Left lobe of liver (tissue), 2 donors: ENCODE measurements at regions not wholly inside any gene's neighbourhood (a gene's known extent, or its start where the extent isn't known, plus 50 kb on each side); places are given as distances from the start of the nearest gene placed in this dataset.

Experiments used
- ATAC-seq: fragments of 200-7000 bp; cut with Tn5 transposase; one replicate; pipeline ENCODE4 v1.9.1; 2020; ENCODE audit warnings: mild to moderate bottlenecking, moderate library complexity
- DNase-seq: peaks from one replicate; pipeline ENCODE4 v3.0.0-alpha.2; 2020; ENCODE audit warnings: low spot score
- donor health status: DM: no; HTN: no; CAD: no; lungs with moderate emphysema.
- donor health status: DM: no; HTN: yes; CAD: no.

GRCh38 chr2:176826356-176826755 lies 386.2 kb upstream of the HNRNPA3 start:
- ATAC-seq = no peak
- DNase-seq = no peak

GRCh38 chr2:176826984-176827668 lies 385.5 kb upstream of the HNRNPA3 start:
- ATAC-seq (no peak), DNase-seq (no peak)

GRCh38 chr2:176830362-176830761 lies 382.2 kb upstream of the HNRNPA3 start:
- DNase-seq (no peak), ATAC-seq (peak; percentile 55)

GRCh38 chr2:176832086-176832485 lies 380.5 kb upstream of the HNRNPA3 start:
- DNase-seq (no peak), ATAC-seq (no peak)

- no peak for DNase-seq
- no peak for ATAC-seq
Observed at GRCh38 chr2:176833671-176834070, 378.9 kb upstream of the HNRNPA3 start.

GRCh38 chr2:176834226-176834625 lies 378.4 kb upstream of the HNRNPA3 start:
- ATAC-seq = no peak

GRCh38 chr2:176843208-176843607 lies 369.4 kb upstream of the HNRNPA3 start:
- DNase-seq (no peak), ATAC-seq (no peak)

More at GRCh38 chr2:176834226-176834625, 378.4 kb upstream of the HNRNPA3 start:
- DNase-seq = no peak

GRCh38 chr2:176844461-176844860 lies 368.1 kb upstream of the HNRNPA3 start:
- no peak for DNase-seq
- ATAC-seq = no peak

GRCh38 chr2:176845718-176846117 lies 366.9 kb upstream of the HNRNPA3 start:
- no peak for DNase-seq
- no peak for ATAC-seq

GRCh38 chr2:176847575-176847974 lies 365.0 kb upstream of the HNRNPA3 start:
- DNase-seq = no peak
- ATAC-seq = no peak

GRCh38 chr2:176848844-176849243 lies 363.8 kb upstream of the HNRNPA3 start:
- DNase-seq = no peak
- ATAC-seq = no peak

GRCh38 chr2:176851200-176851888 lies 361.2 kb upstream of the HNRNPA3 start:
- ATAC-seq = no peak
- DNase-seq = no peak

- DNase-seq (no peak), ATAC-seq (no peak)
Observed at GRCh38 chr2:176851889-176852483, 360.6 kb upstream of the HNRNPA3 start.

- ATAC-seq = no peak
- no peak for DNase-seq
Observed at GRCh38 chr2:176852667-176853066, 359.9 kb upstream of the HNRNPA3 start.

GRCh38 chr2:176854062-176854461 lies 358.5 kb upstream of the HNRNPA3 start:
- DNase-seq (no peak), ATAC-seq (no peak)

GRCh38 chr2:176854878-176855277 lies 357.7 kb upstream of the HNRNPA3 start:
- DNase-seq = no peak
- no peak for ATAC-seq

- DNase-seq = no peak
- ATAC-seq = no peak
Observed at GRCh38 chr2:176856683-176857082, 355.9 kb upstream of the HNRNPA3 start.

- no peak for DNase-seq
- no peak for ATAC-seq
Observed at GRCh38 chr2:176865336-176865735, 347.3 kb upstream of the HNRNPA3 start.

- DNase-seq (no peak), ATAC-seq (no peak)
Observed at GRCh38 chr2:176872406-176872805, 340.2 kb upstream of the HNRNPA3 start.

- ATAC-seq (no peak), DNase-seq (no peak)
Observed at GRCh38 chr2:176873403-176873802, 339.2 kb upstream of the HNRNPA3 start.

GRCh38 chr2:176876493-176877103 lies 336.0 kb upstream of the HNRNPA3 start:
- no peak for DNase-seq
- no peak for ATAC-seq
